ENCODE measurements at regions not wholly inside any gene's neighbourhood (a gene's known extent, or its start where the extent isn't known, plus 50 kb on each side); places are given as distances from the start of the nearest gene placed in this dataset.

DNA sequence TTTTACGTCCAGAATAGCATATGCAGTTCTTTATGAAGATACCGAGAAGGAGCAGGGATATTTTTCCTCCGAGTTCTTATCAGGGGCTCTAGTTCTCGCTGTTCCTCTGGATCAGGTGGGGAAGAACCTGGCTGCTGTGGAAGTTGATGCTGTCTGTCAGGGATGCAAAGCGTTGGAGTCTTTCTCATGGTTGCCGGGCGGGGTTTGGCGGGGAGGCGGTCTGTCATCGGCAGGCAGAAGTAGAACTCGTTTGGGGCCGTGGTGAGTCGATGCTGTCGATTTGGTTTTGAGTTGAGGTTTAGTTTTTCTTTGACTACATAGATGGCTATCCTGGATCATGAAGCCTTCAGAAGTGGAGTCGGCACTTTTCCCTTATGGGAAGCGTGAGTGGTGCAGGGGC is 691.2 kb downstream of the QKI start:
- Histone ChIP-seq H4K20me1 (ENCODE audit: insufficient read depth, low read length) (no peaks in the 10 kb centered on the region), H3K27me3 (ENCODE audit: control insufficient read depth in 1 of 2, insufficient read depth in 2 of 2, low read length in 2 of 2) (peaks cover 0 to 30% of the 10 kb centered on the region in 2 experiments; a peak in 3 of 5 replicates), H3K4me3 (replicated peaks in 1 of 3; ENCODE audit: insufficient read depth in 1 of 3, low read depth in 2 of 3, low read length in 3 of 3) (no peak overlapping the region), H3K9me3 (ENCODE audit: low read length) (no peaks in the 10 kb centered on the region), H3K27ac (ENCODE audit: extremely low read length, insufficient read depth, low read length) (no peak overlapping the region), H3K9ac (ENCODE audit: insufficient read depth, low read depth, low read length) (no peak overlapping the region), H3K4me1 (ENCODE audit: insufficient read depth, low read length) (peaks cover 6% of the 10 kb centered on the region; the same call in 1 of the 2 replicates), H3K79me2 (ENCODE audit: insufficient read depth, low read length) (no peaks in the 10 kb centered on the region), H3K4me2 (ENCODE audit: low read depth, low read length) (no peak overlapping the region), H2AFZ (ENCODE audit: low read length) (no peak overlapping the region), H3K36me3 (replicated peaks in 1 of 2; ENCODE audit: control insufficient read depth in 1 of 2, insufficient read depth in 2 of 2, low read length in 2 of 2) (no peaks in the 10 kb centered on the region)
- no peak for ATAC-seq
- DNase-seq (ENCODE audit: low spot score): no peak
- ChIA-PET CTCF (ENCODE audit: low intra/inter-chr PET ratio, low total read pairs) (no interaction called here), POLR2A (no interaction called here)
- TF ChIP-seq EHMT2 (IDR thresholded peaks at IDR 0.05; ENCODE audit: borderline replicate concordance, low read depth, low read length) (no peak), KAT2B (IDR thresholded peaks at IDR 0.05; ENCODE audit: borderline replicate concordance, low read depth, low read length) (no peak), REL (CRISPR knock-in tag; conservative IDR thresholded peaks at IDR 0.05) (no peak), GABPA (IDR thresholded peaks at IDR 0.05; ENCODE audit: low read depth, low read length) (no peak), GABPA (CRISPR knock-in tag; IDR thresholded peaks at IDR 0.05; ENCODE audit: low read depth) (no peak), ZNF678 (CRISPR knock-in tag; IDR thresholded peaks at IDR 0.05) (no peak), ZNF724P (CRISPR knock-in tag; IDR thresholded peaks at IDR 0.05; ENCODE audit: borderline replicate concordance) (no peak), ZNF160 (CRISPR knock-in tag; IDR thresholded peaks at IDR 0.05) (no peak), RBM22 (optimal IDR thresholded peaks at IDR 0.05; ENCODE audit: low read length) (no peak), ATF7-NPFF (CRISPR knock-in tag; IDR thresholded peaks at IDR 0.05; ENCODE audit: low read depth) (no peak), MED1 (CRISPR knock-in tag; IDR thresholded peaks at IDR 0.05) (no peak)
- TF ChIP-seq, protein P1, sequence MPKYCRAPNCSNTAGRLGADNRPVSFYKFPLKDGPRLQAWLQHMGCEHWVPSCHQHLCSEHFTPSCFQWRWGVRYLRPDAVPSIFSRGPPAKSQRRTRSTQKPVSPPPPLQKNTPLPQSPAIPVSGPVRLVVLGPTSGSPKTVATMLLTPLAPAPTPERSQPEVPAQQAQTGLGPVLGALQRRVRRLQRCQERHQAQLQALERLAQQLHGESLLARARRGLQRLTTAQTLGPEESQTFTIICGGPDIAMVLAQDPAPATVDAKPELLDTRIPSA (CRISPR knock-in tag; IDR thresholded peaks at IDR 0.05; ENCODE audit: borderline replicate concordance): no peak
- BruUV-seq (replicated peaks): no TSS peak
- 55% methylated on average over 16 of the region's 16 CpGs for WGBS (ENCODE audit: low lambda C conversion rate)
- in situ Hi-C loops (cut with HindIII; ENCODE audit: extremely low pct_ligation_motif_present, low pct_unique_long_range_greater_than_20kb): loop anchor here (25.0 kb wide), 2 partner anchors 693 to 918 kb away; partner anchors contain the start of gene QKI
- intact Hi-C loops (cut with micrococcal nuclease; ENCODE audit: unreplicated experiment): loop anchor here (5.0 kb wide), 3 partner anchors 923 to 1248 kb away; no protein-coding TSS in a partner anchor
- FAIRE-seq: no peak

All from HepG2 (cell line).